Body of pancreas (tissue), 4 donors: ENCODE measurements at regions not wholly inside any gene's neighbourhood (a gene's known extent, or its start where the extent isn't known, plus 50 kb on each side); places are given as distances from the start of the nearest gene placed in this dataset.

Experiments used
- ATAC-seq: fragments of 150-250 bp; one replicate; pipeline ENCODE4 v1.9.1; 2016
- DNase-seq, 4 donors: peaks; one replicate each; pipeline ENCODE4 v3.0.0-alpha.2; 2019
- H3K27ac ChIP-seq, 4 donors: fragments of 200-600 bp; sonication (generic); 1 replicate in 3 of 4; 2 replicates in 1 of 4; pipeline versions ENCODE4 v1.5.1 to v1.6.1; 2016 to 2019; ENCODE audit warnings: mild to moderate bottlenecking in 1 of 4, mixed read lengths in 1 of 4, moderate library complexity in 1 of 4
- H3K27me3 ChIP-seq, 2 donors: fragments of 200-600 bp; sonication (generic); one replicate each; pipeline ENCODE4 v1.6.0; 2016; ENCODE audit warnings: mild to moderate bottlenecking in 1 of 2
- H3K36me3 ChIP-seq, 2 donors: fragments of 200-600 bp; sonication (generic); replicated peaks in 1 of 2; 2 replicates each; pipeline ENCODE4 v1.5.1; 2016; ENCODE audit warnings: low read depth in 2 of 2; ENCODE audit not compliant: insufficient read depth in 1 of 2
- H3K4me1 ChIP-seq: fragments of 200-600 bp; sonication (generic); one replicate; pipeline ENCODE4 v1.6.0; 2016
- H3K4me3 ChIP-seq, 2 donors: fragments of 200-600 bp; sonication (generic); 1 replicate in 1 of 2; 2 replicates in 1 of 2; pipeline ENCODE4 v1.5.1; 2016 to 2019
- H3K9me3 ChIP-seq, 3 donors: fragments of 200-600 bp; sonication (generic); 1 replicate in 2 of 3; 2 replicates in 1 of 3; pipeline ENCODE4 v1.5.1; 2016
- POLR2A ChIP-seq, 3 donors: fragments of 450-650 bp; IDR thresholded peaks; one replicate each; pipeline ENCODE4 v1.6.1; 2016; ENCODE audit warnings: antibody characterized with exemption in 3 of 3, mild to moderate bottlenecking in 2 of 3
- WGBS, 2 donors: methylation state at CpG; one replicate each; pipeline ENCODE4 v1.1.5; 2017; 5-methylcytosine and 5-hydroxymethylcytosine counted together
- intact Hi-C: fragments of 100-400 bp; cut with DNase I; formaldehyde crosslinking; loops from one replicate; pipeline ENCODE4 v1.15.1; 2023
- TF ChIP-seq, protein P1 (sequence below), 7 experiments: fragments of 450-650 bp in 4 of 7; fragments of 200-600 bp in 3 of 7; sonication (generic) in 3 of 7; IDR thresholded peaks; one replicate each; pipeline ENCODE4 v1.5.1; 2016 to 2019; ENCODE audit warnings: antibody characterized with exemption in 7 of 7

DNA sequence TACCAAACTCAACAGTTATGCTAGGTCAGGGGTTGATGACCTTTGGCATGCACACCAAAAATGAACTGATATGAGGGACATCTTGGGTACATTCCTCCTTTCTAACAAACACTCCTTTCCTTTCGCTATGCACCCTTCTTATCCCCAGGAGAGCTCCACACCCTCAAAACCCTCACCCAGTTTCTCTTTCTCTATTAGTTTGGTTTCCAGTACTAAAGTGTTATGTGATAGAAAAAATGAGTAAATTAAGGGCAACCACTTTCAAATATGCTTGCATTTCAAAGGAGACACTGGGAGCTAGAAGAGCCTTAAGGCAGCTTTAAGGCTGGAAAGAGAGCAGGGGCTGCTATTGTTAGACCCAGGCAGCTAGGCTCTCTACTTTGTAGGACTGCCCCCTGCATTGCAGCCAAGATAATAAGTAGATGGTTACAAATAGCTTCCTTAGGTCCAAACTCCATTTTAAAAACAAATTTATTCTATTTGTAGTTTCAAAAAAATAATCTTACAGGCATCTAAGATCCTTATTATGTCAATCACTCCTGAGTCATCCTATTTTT, 244.3 kb downstream of the ZIC1 start:
- ATAC-seq, result no peak

DNA sequence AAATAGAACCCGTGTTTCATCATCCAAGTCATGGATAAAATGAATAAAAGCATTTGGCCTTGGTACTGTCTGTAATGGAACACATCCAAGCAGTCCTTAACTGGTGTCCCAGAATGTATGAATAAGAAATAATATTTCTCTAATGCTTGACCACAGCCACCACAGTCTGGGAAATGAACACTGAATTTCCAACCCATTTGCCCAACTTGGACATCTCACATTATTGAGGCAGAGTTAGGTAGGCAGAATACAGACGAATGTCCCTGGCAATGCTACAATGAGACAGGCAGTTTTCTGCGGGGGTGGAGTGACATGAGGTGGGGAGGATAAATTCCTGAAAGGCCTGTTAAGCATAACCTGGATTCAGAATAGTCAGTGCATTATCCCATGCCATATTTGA, 245.7 kb downstream of the ZIC1 start:
- Histone ChIP-seq H3K27ac (no peak overlapping the region), H3K4me1 (no peaks in the 10 kb centered on the region), H3K36me3 (no peaks in the 10 kb centered on the region), H3K4me3 (no peak overlapping the region), H3K9me3 (no peaks in the 10 kb centered on the region), H3K27me3 (no peaks in the 10 kb centered on the region)
- intact Hi-C loops, result no loop called here
- TF ChIP-seq POLR2A (IDR thresholded peaks at IDR 0.05), result no peak
- TF ChIP-seq, protein P1, sequence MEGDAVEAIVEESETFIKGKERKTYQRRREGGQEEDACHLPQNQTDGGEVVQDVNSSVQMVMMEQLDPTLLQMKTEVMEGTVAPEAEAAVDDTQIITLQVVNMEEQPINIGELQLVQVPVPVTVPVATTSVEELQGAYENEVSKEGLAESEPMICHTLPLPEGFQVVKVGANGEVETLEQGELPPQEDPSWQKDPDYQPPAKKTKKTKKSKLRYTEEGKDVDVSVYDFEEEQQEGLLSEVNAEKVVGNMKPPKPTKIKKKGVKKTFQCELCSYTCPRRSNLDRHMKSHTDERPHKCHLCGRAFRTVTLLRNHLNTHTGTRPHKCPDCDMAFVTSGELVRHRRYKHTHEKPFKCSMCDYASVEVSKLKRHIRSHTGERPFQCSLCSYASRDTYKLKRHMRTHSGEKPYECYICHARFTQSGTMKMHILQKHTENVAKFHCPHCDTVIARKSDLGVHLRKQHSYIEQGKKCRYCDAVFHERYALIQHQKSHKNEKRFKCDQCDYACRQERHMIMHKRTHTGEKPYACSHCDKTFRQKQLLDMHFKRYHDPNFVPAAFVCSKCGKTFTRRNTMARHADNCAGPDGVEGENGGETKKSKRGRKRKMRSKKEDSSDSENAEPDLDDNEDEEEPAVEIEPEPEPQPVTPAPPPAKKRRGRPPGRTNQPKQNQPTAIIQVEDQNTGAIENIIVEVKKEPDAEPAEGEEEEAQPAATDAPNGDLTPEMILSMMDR (IDR thresholded peaks at IDR 0.05), result no peak
- no peak for DNase-seq
- ATAC-seq, result no peak
- WGBS, 2 donors, result 55 to 74% methylated on average over 3 of the region's 3 CpGs

More for the DNA sequence above, 244.3 kb downstream of the ZIC1 start:
- no peak for DNase-seq
- H3K36me3 ChIP-seq, result no peaks in the 10 kb centered on the region
- WGBS, 2 donors, result 45 to 70% methylated on average over 1 of the region's 1 CpG
- H3K9me3 ChIP-seq, result no peaks in the 10 kb centered on the region
- no peaks in the 10 kb centered on the region for H3K4me1 ChIP-seq
- no peak overlapping the region for H3K27ac ChIP-seq
- intact Hi-C loops, result no loop called here
- no peak for TF ChIP-seq POLR2A (IDR thresholded peaks at IDR 0.05)
- TF ChIP-seq, protein P1 (IDR thresholded peaks at IDR 0.05), result no peak
- H3K27me3 ChIP-seq, result no peaks in the 10 kb centered on the region
- no peak overlapping the region for H3K4me3 ChIP-seq

DNA sequence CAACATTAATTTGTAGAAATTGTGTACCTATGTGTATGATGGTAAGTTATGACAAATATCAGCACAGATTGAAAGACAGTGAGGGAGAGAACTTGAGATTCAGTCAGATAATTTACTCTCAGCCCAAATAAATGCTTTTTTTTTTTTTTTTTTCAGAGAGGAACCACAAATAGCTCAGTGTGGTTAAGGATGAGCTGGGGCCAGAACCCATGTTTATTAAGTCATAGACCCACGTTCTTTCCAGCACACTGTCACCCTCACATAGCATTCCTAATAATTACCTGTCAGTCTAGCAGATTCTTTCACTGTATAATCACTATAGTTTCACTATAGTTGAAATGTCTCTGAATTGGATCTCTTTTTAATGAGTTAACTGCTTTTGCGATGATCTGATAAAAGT, 246.1 kb downstream of the ZIC1 start:
- no peaks in the 10 kb centered on the region for H3K4me1 ChIP-seq
- no peaks in the 10 kb centered on the region for H3K9me3 ChIP-seq
- intact Hi-C loops, result no loop called here
- no peak for TF ChIP-seq POLR2A (IDR thresholded peaks at IDR 0.05)
- TF ChIP-seq, protein P1 (IDR thresholded peaks at IDR 0.05), result no peak
- DNase-seq (no peak), ATAC-seq (no peak)
- no peak overlapping the region for H3K4me3 ChIP-seq
- no peak overlapping the region for H3K27ac ChIP-seq
- WGBS, 2 donors, result 67 to 68% methylated on average over 2 of the region's 2 CpGs
- no peaks in the 10 kb centered on the region for H3K36me3 ChIP-seq
- no peaks in the 10 kb centered on the region for H3K27me3 ChIP-seq

- H3K4me1 ChIP-seq, result no peaks in the 10 kb centered on the region
- TF ChIP-seq, protein P1 (IDR thresholded peaks at IDR 0.05), result no peak
- no peak for TF ChIP-seq POLR2A (IDR thresholded peaks at IDR 0.05)
- intact Hi-C loops, result no loop called here
- no peaks in the 10 kb centered on the region for H3K36me3 ChIP-seq
- DNase-seq (no peak), ATAC-seq (no peak)
- no peaks in the 10 kb centered on the region for H3K27me3 ChIP-seq
- no peak overlapping the region for H3K4me3 ChIP-seq
- no peak overlapping the region for H3K27ac ChIP-seq
- 53 to 73% methylated on average over 2 of the region's 2 CpGs for WGBS, 2 donors
- no peaks in the 10 kb centered on the region for H3K9me3 ChIP-seq
Measured at GRCh38 chr3:147656023-147656422, 246.9 kb downstream of the ZIC1 start.

- 24 to 30% methylated on average over 3 of the region's 3 CpGs for WGBS, 2 donors
Measured at GRCh38 chr3:147661916-147662315, 252.8 kb downstream of the ZIC1 start.

More at GRCh38 chr3:147661916-147662315, 252.8 kb downstream of the ZIC1 start:
- Histone ChIP-seq H3K4me1 (no peaks in the 10 kb centered on the region), H3K36me3 (no peaks in the 10 kb centered on the region), H3K4me3 (no peak overlapping the region), H3K9me3 (no peaks in the 10 kb centered on the region), H3K27ac (no peak overlapping the region), H3K27me3 (no peaks in the 10 kb centered on the region)
- DNase-seq, result no peak
- no peak for TF ChIP-seq POLR2A (IDR thresholded peaks at IDR 0.05)
- TF ChIP-seq, protein P1 (IDR thresholded peaks at IDR 0.05), result no peak
- intact Hi-C loops, result no loop called here
- no peak for ATAC-seq
